PC-9 (cell line): ENCODE measurements at regions not wholly inside any gene's neighbourhood (a gene's known extent, or its start where the extent isn't known, plus 50 kb on each side); places are given as distances from the start of the nearest gene placed in this dataset.

ENCODE experiments used
- BruUV-seq: library from RNA; stranded (reverse); fragments of 400-500 nt; replicated peaks from 2 replicates; lab custom pipeline; 2021; lab: Mats Ljungman, UMichigan
- CTCF ChIA-PET: fragments of 300-600 bp; sonication (Branson Sonifier 250); formaldehyde crosslinking; loops from one replicate; lab custom pipeline; 2022; ENCODE audit warnings: antibody characterized with exemption; lab: Charles Lee
- POLR2A ChIA-PET: fragments of 300-600 bp; sonication (Branson Sonifier 250); formaldehyde crosslinking; loops from one replicate; lab custom pipeline; 2022; ENCODE audit warnings: antibody characterized with exemption; ENCODE audit not compliant: unreplicated experiment; lab: Charles Lee
- DNase-seq, 2 experiments: peaks; one replicate each; pipeline versions ENCODE4 v3.0.0 to v3.0.0-alpha.2; 2015 to 2022; ENCODE audit warnings: mixed read lengths in 1 of 2
- H2AFZ ChIP-seq: fragments of 200-600 bp; sonication (generic); 2 replicates; pipeline ENCODE4 v1.8.1; 2017; ENCODE audit warnings: antibody characterized with exemption
- H3F3A ChIP-seq: fragments of 200-600 bp; sonication (generic); 2 replicates; pipeline ENCODE4 v1.8.1; 2017; ENCODE audit warnings: antibody characterized with exemption, mild to moderate bottlenecking, low read depth; ENCODE audit not compliant: insufficient read depth
- H3K27ac ChIP-seq: fragments of 200-600 bp; sonication (generic); 2 replicates; pipeline ENCODE4 v1.6.1; 2016; ENCODE audit warnings: mixed run types
- H3K27me3 ChIP-seq: fragments of 200-600 bp; sonication (generic); 2 replicates; pipeline ENCODE4 v1.6.1; 2016; ENCODE audit warnings: low read depth, mixed run types; ENCODE audit not compliant: insufficient read depth
- H3K36me3 ChIP-seq: fragments of 200-600 bp; sonication (generic); 2 replicates; pipeline ENCODE4 v1.6.1; 2016; ENCODE audit warnings: low read depth, mixed run types
- H3K4me1 ChIP-seq: fragments of 200-600 bp; sonication (generic); replicated peaks from 2 replicates; pipeline ENCODE4 v1.6.1; 2016; ENCODE audit warnings: mixed run types; ENCODE audit not compliant: insufficient read depth
- H3K4me2 ChIP-seq: fragments of 200-600 bp; sonication (generic); 2 replicates; pipeline ENCODE4 v1.6.1; 2017; ENCODE audit warnings: mixed run types
- H3K4me3 ChIP-seq: fragments of 200-600 bp; sonication (generic); 2 replicates; pipeline ENCODE4 v1.6.1; 2016; ENCODE audit warnings: mixed run types
- H3K79me2 ChIP-seq: fragments of 200-600 bp; sonication (generic); 2 replicates; pipeline ENCODE4 v1.6.1; 2017; ENCODE audit warnings: low read depth, mixed run types
- H3K9me2 ChIP-seq: fragments of 200-600 bp; sonication (generic); 2 replicates; pipeline ENCODE4 v1.8.1; 2017; ENCODE audit warnings: mild to moderate bottlenecking; ENCODE audit not compliant: insufficient read depth
- H3K9me3 ChIP-seq: fragments of 200-600 bp; sonication (generic); 2 replicates; pipeline ENCODE4 v1.8.1; 2016; ENCODE audit warnings: low read depth; ENCODE audit not compliant: insufficient read depth
- H4K20me1 ChIP-seq: fragments of 200-600 bp; sonication (generic); 2 replicates; pipeline ENCODE4 v1.8.1; 2017; ENCODE audit not compliant: insufficient read depth
- CTCF ChIP-seq: fragments of 200-600 bp; sonication (generic); conservative IDR thresholded peaks from 2 replicates; pipeline ENCODE4 v1.6.1; 2017; ENCODE audit warnings: mixed run types, antibody characterized with exemption, mild to moderate bottlenecking, moderate library complexity
- EZH2 ChIP-seq: fragments of 200-600 bp; sonication (generic); IDR thresholded peaks from 2 replicates; pipeline ENCODE4 v1.8.0; 2017; ENCODE audit warnings: antibody characterized with exemption, low read depth
- intact Hi-C: fragments of 100-400 bp; cut with micrococcal nuclease; formaldehyde crosslinking; loops from one replicate; pipeline ENCODE4 v1.10.0; 2022; ENCODE audit not compliant: unreplicated experiment

- Histone ChIP-seq H3K9me2 (no peaks in the 10 kb centered on the region), H3F3A (no peaks in the 10 kb centered on the region; the same call in 1 of the 2 replicates), H3K27me3 (no peaks in the 10 kb centered on the region), H3K4me2 (no peak overlapping the region), H3K4me3 (no peak overlapping the region), H3K36me3 (no peaks in the 10 kb centered on the region), H2AFZ (no peak overlapping the region), H3K27ac (no peak overlapping the region), H3K9me3 (no peaks in the 10 kb centered on the region), H4K20me1 (no peaks in the 10 kb centered on the region), H3K79me2 (no peaks in the 10 kb centered on the region), H3K4me1 (peaks cover 4% of the 10 kb centered on the region; the same call in 1 of the 2 replicates)
- no peak for DNase-seq
- intact Hi-C loops, result no loop called here
- ChIA-PET POLR2A (interaction anchor here (0.6 kb wide), 1 partner anchor 1161 kb away, joined by 3 read pairs; no protein-coding TSS in a partner anchor), CTCF (no interaction called here)
- TF ChIP-seq EZH2 (no peak), CTCF (no peak)
- BruUV-seq, result no TSS peak
These were observed 104.6 kb upstream of the SIX3 start for GRCh38 chr2:44836916-44837315.

GRCh38 chr2:44838116-44838790 lies 103.2 kb upstream of the SIX3 start:
- no peaks in the 10 kb centered on the region for H3K79me2 ChIP-seq
- TF ChIP-seq CTCF (no peak), EZH2 (no peak)
- no peak overlapping the region for H3K27ac ChIP-seq
- intact Hi-C loops, result no loop called here
- no peaks in the 10 kb centered on the region for H3K36me3 ChIP-seq
- H3K4me1 ChIP-seq, result peaks cover 2% of the 10 kb centered on the region; the same call in 1 of the 2 replicates
- no peak for DNase-seq
- ChIA-PET POLR2A (no interaction called here), CTCF (no interaction called here)
- BruUV-seq, result no TSS peak
- H4K20me1 ChIP-seq, result no peaks in the 10 kb centered on the region
- H3K27me3 ChIP-seq, result no peaks in the 10 kb centered on the region
- no peaks in the 10 kb centered on the region for H3K9me2 ChIP-seq
- no peak overlapping the region for H2AFZ ChIP-seq
- no peak overlapping the region for H3K4me3 ChIP-seq
- no peak overlapping the region for H3K4me2 ChIP-seq
- no peaks in the 10 kb centered on the region for H3K9me3 ChIP-seq
- no peaks in the 10 kb centered on the region; the same call in 1 of the 2 replicates for H3F3A ChIP-seq

- no TSS peak for BruUV-seq
- H3K27me3 ChIP-seq, result no peaks in the 10 kb centered on the region
- no peak overlapping the region for H3K27ac ChIP-seq
- POLR2A ChIA-PET, result interaction anchor here (0.6 to 0.7 kb wide), 2 partner anchors 684 to 696 kb away, joined by 3 to 5 read pairs; no protein-coding TSS in a partner anchor
- no peaks in the 10 kb centered on the region for H3K9me3 ChIP-seq
- H3K79me2 ChIP-seq, result no peaks in the 10 kb centered on the region
- no peak overlapping the region for H2AFZ ChIP-seq
- H3K4me1 ChIP-seq, result no peaks in the 10 kb centered on the region
- no peak for DNase-seq
- H3K4me2 ChIP-seq, result no peak overlapping the region
- H3K36me3 ChIP-seq, result no peaks in the 10 kb centered on the region
- H4K20me1 ChIP-seq, result no peaks in the 10 kb centered on the region
- H3F3A ChIP-seq, result no peaks in the 10 kb centered on the region
- CTCF ChIA-PET, result no interaction called here
- H3K9me2 ChIP-seq, result no peaks in the 10 kb centered on the region
- no peak overlapping the region for H3K4me3 ChIP-seq
- TF ChIP-seq EZH2 (no peak), CTCF (no peak)
- intact Hi-C loops, result no loop called here
These were observed 102.1 kb upstream of the SIX3 start for GRCh38 chr2:44839370-44839769.
